ENCODE measurements at regions not wholly inside any gene's neighbourhood (a gene's known extent, or its start where the extent isn't known, plus 50 kb on each side); places are given as distances from the start of the nearest gene placed in this dataset.
"Not testable (repeated sequence)": the region's sequence is repeated elsewhere in the genome, so short reads cannot be mapped to it uniquely, and the experiment has no call there.

- not testable (repeated sequence) for DNase-seq (ENCODE audit: low spot score); H3K9me3 Mint-ChIP-seq (ENCODE audit: unreplicated experiment); H3K27ac Mint-ChIP-seq (ENCODE audit: unreplicated experiment); H3K36me3 Mint-ChIP-seq (ENCODE audit: low read depth, unreplicated experiment); H3K27me3 Mint-ChIP-seq (ENCODE audit: unreplicated experiment); H3K4me1 Mint-ChIP-seq (ENCODE audit: unreplicated experiment); H3K4me3 Mint-ChIP-seq (ENCODE audit: unreplicated experiment)
These were observed 1835.6 kb downstream of the KHDRBS2 start for GRCh38 chr6:60450428-60450827.

GRCh38 chr6:60444532-60444931, 1841.5 kb downstream of the KHDRBS2 start:
- not testable (repeated sequence) for H3K36me3 Mint-ChIP-seq (ENCODE audit: low read depth, unreplicated experiment); H3K9me3 Mint-ChIP-seq (ENCODE audit: unreplicated experiment); H3K4me3 Mint-ChIP-seq (ENCODE audit: unreplicated experiment); H3K4me1 Mint-ChIP-seq (ENCODE audit: unreplicated experiment); H3K27ac Mint-ChIP-seq (ENCODE audit: unreplicated experiment); H3K27me3 Mint-ChIP-seq (ENCODE audit: unreplicated experiment); DNase-seq (ENCODE audit: low spot score)

GRCh38 chr6:60439709-60440108, 1846.3 kb downstream of the KHDRBS2 start:
- H3K4me1 Mint-ChIP-seq (ENCODE audit: unreplicated experiment); H3K27ac Mint-ChIP-seq (ENCODE audit: unreplicated experiment); DNase-seq (ENCODE audit: low spot score); H3K27me3 Mint-ChIP-seq (ENCODE audit: unreplicated experiment); H3K36me3 Mint-ChIP-seq (ENCODE audit: low read depth, unreplicated experiment); H3K9me3 Mint-ChIP-seq (ENCODE audit: unreplicated experiment); H3K4me3 Mint-ChIP-seq (ENCODE audit: unreplicated experiment): not testable (repeated sequence)

GRCh38 chr6:60422691-60423090, 1863.3 kb downstream of the KHDRBS2 start:
- not testable (repeated sequence) for H3K4me1 Mint-ChIP-seq (ENCODE audit: unreplicated experiment); H3K27ac Mint-ChIP-seq (ENCODE audit: unreplicated experiment); H3K4me3 Mint-ChIP-seq (ENCODE audit: unreplicated experiment); H3K36me3 Mint-ChIP-seq (ENCODE audit: low read depth, unreplicated experiment); H3K9me3 Mint-ChIP-seq (ENCODE audit: unreplicated experiment); H3K27me3 Mint-ChIP-seq (ENCODE audit: unreplicated experiment); DNase-seq (ENCODE audit: low spot score)

GRCh38 chr6:60416118-60416517, 1869.9 kb downstream of the KHDRBS2 start:
- not testable (repeated sequence) for DNase-seq (ENCODE audit: low spot score); H3K27me3 Mint-ChIP-seq (ENCODE audit: unreplicated experiment); H3K27ac Mint-ChIP-seq (ENCODE audit: unreplicated experiment); H3K9me3 Mint-ChIP-seq (ENCODE audit: unreplicated experiment); H3K36me3 Mint-ChIP-seq (ENCODE audit: low read depth, unreplicated experiment); H3K4me3 Mint-ChIP-seq (ENCODE audit: unreplicated experiment); H3K4me1 Mint-ChIP-seq (ENCODE audit: unreplicated experiment)

GRCh38 chr6:60408747-60409146, 1877.3 kb downstream of the KHDRBS2 start:
- not testable (repeated sequence) for H3K4me1 Mint-ChIP-seq (ENCODE audit: unreplicated experiment)

GRCh38 chr6:60403268-60403667, 1882.8 kb downstream of the KHDRBS2 start:
- not testable (repeated sequence) for DNase-seq (ENCODE audit: low spot score); H3K4me3 Mint-ChIP-seq (ENCODE audit: unreplicated experiment); H3K4me1 Mint-ChIP-seq (ENCODE audit: unreplicated experiment); H3K27ac Mint-ChIP-seq (ENCODE audit: unreplicated experiment); H3K9me3 Mint-ChIP-seq (ENCODE audit: unreplicated experiment); H3K27me3 Mint-ChIP-seq (ENCODE audit: unreplicated experiment); H3K36me3 Mint-ChIP-seq (ENCODE audit: low read depth, unreplicated experiment)

More at GRCh38 chr6:60408747-60409146, 1877.3 kb downstream of the KHDRBS2 start:
- not testable (repeated sequence) for H3K9me3 Mint-ChIP-seq (ENCODE audit: unreplicated experiment); H3K27ac Mint-ChIP-seq (ENCODE audit: unreplicated experiment); H3K36me3 Mint-ChIP-seq (ENCODE audit: low read depth, unreplicated experiment); H3K4me3 Mint-ChIP-seq (ENCODE audit: unreplicated experiment); DNase-seq (ENCODE audit: low spot score); H3K27me3 Mint-ChIP-seq (ENCODE audit: unreplicated experiment)

- H3K9me3 Mint-ChIP-seq (ENCODE audit: unreplicated experiment); H3K36me3 Mint-ChIP-seq (ENCODE audit: low read depth, unreplicated experiment); H3K4me3 Mint-ChIP-seq (ENCODE audit: unreplicated experiment); H3K27ac Mint-ChIP-seq (ENCODE audit: unreplicated experiment); DNase-seq (ENCODE audit: low spot score); H3K27me3 Mint-ChIP-seq (ENCODE audit: unreplicated experiment); H3K4me1 Mint-ChIP-seq (ENCODE audit: unreplicated experiment): not testable (repeated sequence)
These were observed 1883.5 kb downstream of the KHDRBS2 start for GRCh38 chr6:60402490-60402889.

GRCh38 chr6:60395261-60395660, 1890.8 kb downstream of the KHDRBS2 start:
- not testable (repeated sequence) for H3K27ac Mint-ChIP-seq (ENCODE audit: unreplicated experiment); DNase-seq (ENCODE audit: low spot score); H3K9me3 Mint-ChIP-seq (ENCODE audit: unreplicated experiment); H3K36me3 Mint-ChIP-seq (ENCODE audit: low read depth, unreplicated experiment); H3K4me3 Mint-ChIP-seq (ENCODE audit: unreplicated experiment); H3K27me3 Mint-ChIP-seq (ENCODE audit: unreplicated experiment); H3K4me1 Mint-ChIP-seq (ENCODE audit: unreplicated experiment)

GRCh38 chr6:60392969-60393368, 1893.1 kb downstream of the KHDRBS2 start:
- H3K9me3 Mint-ChIP-seq (ENCODE audit: unreplicated experiment); H3K4me3 Mint-ChIP-seq (ENCODE audit: unreplicated experiment); H3K27me3 Mint-ChIP-seq (ENCODE audit: unreplicated experiment); H3K36me3 Mint-ChIP-seq (ENCODE audit: low read depth, unreplicated experiment); DNase-seq (ENCODE audit: low spot score); H3K4me1 Mint-ChIP-seq (ENCODE audit: unreplicated experiment); H3K27ac Mint-ChIP-seq (ENCODE audit: unreplicated experiment): not testable (repeated sequence)

GRCh38 chr6:60389094-60389493, 1896.9 kb downstream of the KHDRBS2 start:
- not testable (repeated sequence) for H3K27ac Mint-ChIP-seq (ENCODE audit: unreplicated experiment); H3K4me1 Mint-ChIP-seq (ENCODE audit: unreplicated experiment); H3K4me3 Mint-ChIP-seq (ENCODE audit: unreplicated experiment); H3K27me3 Mint-ChIP-seq (ENCODE audit: unreplicated experiment); H3K36me3 Mint-ChIP-seq (ENCODE audit: low read depth, unreplicated experiment); H3K9me3 Mint-ChIP-seq (ENCODE audit: unreplicated experiment); DNase-seq (ENCODE audit: low spot score)

- not testable (repeated sequence) for H3K36me3 Mint-ChIP-seq (ENCODE audit: low read depth, unreplicated experiment); DNase-seq (ENCODE audit: low spot score); H3K4me1 Mint-ChIP-seq (ENCODE audit: unreplicated experiment); H3K27ac Mint-ChIP-seq (ENCODE audit: unreplicated experiment); H3K9me3 Mint-ChIP-seq (ENCODE audit: unreplicated experiment); H3K27me3 Mint-ChIP-seq (ENCODE audit: unreplicated experiment); H3K4me3 Mint-ChIP-seq (ENCODE audit: unreplicated experiment)
These were observed 1901.4 kb downstream of the KHDRBS2 start for GRCh38 chr6:60384614-60385013.

GRCh38 chr6:60382771-60383170, 1903.3 kb downstream of the KHDRBS2 start:
- H3K4me3 Mint-ChIP-seq (ENCODE audit: unreplicated experiment); DNase-seq (ENCODE audit: low spot score); H3K27ac Mint-ChIP-seq (ENCODE audit: unreplicated experiment); H3K36me3 Mint-ChIP-seq (ENCODE audit: low read depth, unreplicated experiment); H3K27me3 Mint-ChIP-seq (ENCODE audit: unreplicated experiment); H3K9me3 Mint-ChIP-seq (ENCODE audit: unreplicated experiment); H3K4me1 Mint-ChIP-seq (ENCODE audit: unreplicated experiment): not testable (repeated sequence)
